OCI-LY7 (cell line): ENCODE measurements at regions not wholly inside any gene's neighbourhood (a gene's known extent, or its start where the extent isn't known, plus 50 kb on each side); places are given as distances from the start of the nearest gene placed in this dataset.

Experiments
- BruUV-seq: library from RNA; stranded (reverse); fragments of 400-500 nt; replicated peaks from 2 replicates; lab custom pipeline; 2021; lab: Mats Ljungman, UMichigan
- CTCF ChIA-PET: fragments of 300-600 bp; sonication (Branson Sonifier 250); formaldehyde crosslinking; loops from one replicate; lab custom pipeline; 2022; ENCODE audit warnings: antibody characterized with exemption; ENCODE audit not compliant: unreplicated experiment; lab: Charles Lee
- POLR2A ChIA-PET: fragments of 300-600 bp; sonication (Branson Sonifier 250); formaldehyde crosslinking; loops from one replicate; lab custom pipeline; 2022; ENCODE audit warnings: antibody characterized with exemption; lab: Charles Lee
- DNase-seq: peaks from one replicate; pipeline ENCODE4 v3.0.0-alpha.2; 2015; ENCODE audit warnings: low spot score
- H2AFZ ChIP-seq: fragments of 200-600 bp; sonication (generic), shearing (Covaris generic); 2 replicates; pipeline ENCODE4 v1.6.1; 2014; ENCODE audit warnings: mild to moderate bottlenecking, antibody characterized with exemption, low read length, moderate library complexity
- H3K27ac ChIP-seq: fragments of 200-600 bp; sonication (generic); 2 replicates; pipeline ENCODE4 v1.5.1; 2014; ENCODE audit warnings: mixed run types, low read depth, mild to moderate bottlenecking, moderate library complexity, low read length, inconsistent platforms; ENCODE audit not compliant: poor library complexity, severe bottlenecking
- H3K36me3 ChIP-seq: fragments of 200-600 bp; sonication (generic); 2 replicates; pipeline ENCODE4 v1.6.1; 2014; ENCODE audit warnings: mild to moderate bottlenecking, antibody characterized with exemption, low read length, moderate library complexity, mixed read lengths; ENCODE audit not compliant: insufficient read depth
- H3K4me1 ChIP-seq: fragments of 200-600 bp; sonication (generic); 2 replicates; pipeline ENCODE4 v1.5.1; 2014; ENCODE audit warnings: mild to moderate bottlenecking, low read length; ENCODE audit not compliant: insufficient read depth, poor library complexity, severe bottlenecking
- H3K4me2 ChIP-seq: fragments of 200-600 bp; sonication (generic); 2 replicates; pipeline ENCODE4 v1.6.1; 2014; ENCODE audit warnings: mild to moderate bottlenecking, low read length
- H3K4me3 ChIP-seq: fragments of 200-600 bp; sonication (generic); 2 replicates; pipeline ENCODE4 v1.5.1; 2014; ENCODE audit warnings: mild to moderate bottlenecking, low read depth, low read length; ENCODE audit not compliant: poor library complexity, severe bottlenecking
- H3K79me2 ChIP-seq: fragments of 200-600 bp; sonication (generic); 2 replicates; pipeline ENCODE4 v1.6.1; 2016; ENCODE audit warnings: low read depth, mild to moderate bottlenecking, low read length, moderate library complexity, mixed read lengths; ENCODE audit not compliant: insufficient read depth
- H3K9me2 ChIP-seq: fragments of 200-600 bp; sonication (generic); 2 replicates; pipeline ENCODE4 v1.6.1; 2016; ENCODE audit warnings: mild to moderate bottlenecking, low read length, mixed read lengths; ENCODE audit not compliant: insufficient read depth
- H3K9me3 ChIP-seq: fragments of 200-600 bp; sonication (generic); 2 replicates; pipeline ENCODE4 v1.6.1; 2014; ENCODE audit warnings: mild to moderate bottlenecking, mixed run types, low read length, mixed read lengths
- H4K20me1 ChIP-seq: fragments of 200-600 bp; sonication (generic); 2 replicates; pipeline ENCODE4 v1.6.1; 2014; ENCODE audit warnings: mild to moderate bottlenecking, antibody characterized with exemption, low read length, moderate library complexity, mixed read lengths; ENCODE audit not compliant: insufficient read depth
- EZH2phosphoT487 ChIP-seq: fragments of 200-600 bp; sonication (generic); IDR thresholded peaks from 2 replicates; pipeline ENCODE4 v1.6.1; 2018; ENCODE audit warnings: low read depth, borderline replicate concordance, mild to moderate bottlenecking, mixed run types, antibody characterized with exemption, low read length, moderate library complexity, mixed read lengths
- intact Hi-C: fragments of 100-400 bp; cut with micrococcal nuclease; formaldehyde crosslinking; loops from one replicate; pipeline ENCODE4 v1.10.0; 2022; ENCODE audit not compliant: unreplicated experiment
- TF ChIP-seq, protein P1 (sequence below): fragments of 200-600 bp; sonication (generic); conservative IDR thresholded peaks from 2 replicates; pipeline ENCODE4 v1.5.1; 2014; ENCODE audit warnings: mild to moderate bottlenecking, antibody characterized with exemption, low read length, moderate library complexity, mixed read lengths

DNA sequence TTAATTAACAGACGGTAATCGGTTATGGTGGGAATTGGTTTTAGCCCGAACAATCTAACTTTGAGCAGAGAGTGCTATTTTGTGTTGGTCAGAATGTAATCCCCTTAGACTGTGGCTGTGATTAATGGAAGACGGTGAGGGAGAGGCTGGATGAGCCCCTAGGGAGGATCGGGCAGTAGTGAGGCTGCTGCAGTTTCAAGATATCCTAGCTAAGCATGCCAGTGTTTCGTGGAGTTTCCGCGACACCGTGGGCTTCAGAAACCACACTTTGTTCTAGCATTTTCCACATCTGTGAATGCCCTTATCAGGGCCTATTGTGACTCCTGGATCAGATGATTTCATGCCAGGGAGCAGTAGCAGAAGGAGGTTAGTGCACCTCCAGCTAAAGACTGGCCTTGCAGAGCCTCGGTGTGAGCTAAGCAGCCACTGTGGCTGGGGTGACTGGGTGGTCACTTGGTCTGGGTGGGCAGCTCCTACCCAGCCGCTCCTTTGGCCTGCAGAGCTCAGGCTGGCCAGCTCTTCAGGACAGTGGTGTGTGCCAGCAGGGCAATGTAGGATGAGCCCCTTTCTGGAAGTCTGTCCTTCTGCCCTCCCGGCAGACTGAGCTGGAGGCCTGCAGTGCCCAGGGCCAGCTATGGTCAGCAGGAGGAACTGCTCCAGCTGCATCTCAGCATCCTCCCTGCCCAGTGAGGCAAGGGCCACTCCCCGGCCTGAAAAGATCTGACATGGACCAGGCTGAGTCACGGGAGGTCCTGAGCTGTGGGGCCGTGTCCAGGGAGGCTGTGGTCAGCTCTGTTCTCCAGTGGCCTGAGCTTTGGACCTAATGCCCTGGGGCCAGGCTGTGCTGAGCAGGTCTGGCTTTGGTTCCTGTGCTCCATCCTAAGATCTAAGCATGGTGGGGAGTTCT lies 142.6 kb upstream of the GPC1 start:
- BruUV-seq: no TSS peak
- Histone ChIP-seq H2AFZ (no peak overlapping the region), H3K9me2 (no peaks in the 10 kb centered on the region), H4K20me1 (no peaks in the 10 kb centered on the region), H3K9me3 (no peaks in the 10 kb centered on the region), H3K79me2 (no peaks in the 10 kb centered on the region), H3K4me2 (no peak overlapping the region), H3K4me3 (no peak overlapping the region), H3K36me3 (no peaks in the 10 kb centered on the region), H3K4me1 (no peaks in the 10 kb centered on the region), H3K27ac (no peak overlapping the region)
- TF ChIP-seq, protein P1, sequence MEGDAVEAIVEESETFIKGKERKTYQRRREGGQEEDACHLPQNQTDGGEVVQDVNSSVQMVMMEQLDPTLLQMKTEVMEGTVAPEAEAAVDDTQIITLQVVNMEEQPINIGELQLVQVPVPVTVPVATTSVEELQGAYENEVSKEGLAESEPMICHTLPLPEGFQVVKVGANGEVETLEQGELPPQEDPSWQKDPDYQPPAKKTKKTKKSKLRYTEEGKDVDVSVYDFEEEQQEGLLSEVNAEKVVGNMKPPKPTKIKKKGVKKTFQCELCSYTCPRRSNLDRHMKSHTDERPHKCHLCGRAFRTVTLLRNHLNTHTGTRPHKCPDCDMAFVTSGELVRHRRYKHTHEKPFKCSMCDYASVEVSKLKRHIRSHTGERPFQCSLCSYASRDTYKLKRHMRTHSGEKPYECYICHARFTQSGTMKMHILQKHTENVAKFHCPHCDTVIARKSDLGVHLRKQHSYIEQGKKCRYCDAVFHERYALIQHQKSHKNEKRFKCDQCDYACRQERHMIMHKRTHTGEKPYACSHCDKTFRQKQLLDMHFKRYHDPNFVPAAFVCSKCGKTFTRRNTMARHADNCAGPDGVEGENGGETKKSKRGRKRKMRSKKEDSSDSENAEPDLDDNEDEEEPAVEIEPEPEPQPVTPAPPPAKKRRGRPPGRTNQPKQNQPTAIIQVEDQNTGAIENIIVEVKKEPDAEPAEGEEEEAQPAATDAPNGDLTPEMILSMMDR: no peak
- TF ChIP-seq EZH2phosphoT487: no peak
- DNase-seq: no peak
- intact Hi-C loops: no loop called here
- CTCF ChIA-PET: no interaction called here
- POLR2A ChIA-PET: interaction anchor here (0.6 kb wide), 1 partner anchor 526 kb away, joined by 5 read pairs; no protein-coding TSS in a partner anchor

DNA sequence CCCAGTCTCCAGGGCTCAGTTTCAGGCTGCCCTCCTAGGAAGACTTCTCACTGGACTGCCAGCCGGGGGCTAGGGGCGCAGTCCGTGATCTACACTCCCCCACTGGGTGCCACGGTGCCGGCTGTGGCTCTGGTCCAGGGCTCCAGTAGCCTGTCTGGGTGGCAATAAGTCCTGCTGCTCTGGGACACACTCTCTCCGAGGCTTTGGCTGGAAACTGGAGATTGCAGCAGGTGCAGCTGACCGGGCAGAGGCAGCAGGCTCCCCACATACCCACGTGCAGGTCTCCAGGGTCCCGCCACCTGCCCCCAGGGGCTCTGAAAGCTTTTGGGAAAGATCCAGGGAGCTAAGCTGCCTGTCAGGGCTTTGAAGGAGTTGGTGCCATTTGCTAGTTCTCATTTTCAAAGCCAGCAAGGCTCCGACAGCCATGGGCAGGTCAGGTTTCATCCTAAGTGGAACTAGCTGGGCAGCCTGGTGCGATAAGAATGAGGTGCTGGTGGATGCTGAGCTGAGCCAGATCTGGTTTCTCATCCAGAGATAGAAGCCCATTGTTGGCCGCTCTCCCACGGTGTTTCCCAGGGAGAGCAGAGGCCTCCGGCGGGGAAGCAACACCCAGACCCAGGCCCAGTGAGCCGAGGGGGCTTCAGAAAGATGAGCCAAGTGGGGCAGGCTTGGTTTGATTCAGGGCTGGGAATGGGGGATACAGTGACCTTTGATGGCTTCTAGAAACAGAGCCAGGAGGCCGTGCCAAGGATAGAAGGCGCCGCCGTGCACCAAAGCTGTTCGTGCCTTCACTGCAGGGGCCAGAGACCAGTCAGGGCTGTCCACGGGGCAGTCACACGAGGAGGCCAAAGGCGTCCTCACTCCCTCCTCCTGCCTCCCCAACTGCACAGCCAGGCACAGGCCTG lies 141.7 kb upstream of the GPC1 start:
- Histone ChIP-seq H4K20me1 (no peaks in the 10 kb centered on the region), H3K27ac (no peak overlapping the region), H3K4me3 (no peak overlapping the region), H3K36me3 (no peaks in the 10 kb centered on the region), H2AFZ (no peak overlapping the region), H3K4me1 (no peaks in the 10 kb centered on the region), H3K4me2 (no peak overlapping the region), H3K9me3 (no peaks in the 10 kb centered on the region), H3K79me2 (no peaks in the 10 kb centered on the region), H3K9me2 (no peaks in the 10 kb centered on the region)
- CTCF ChIA-PET: no interaction called here
- POLR2A ChIA-PET: no interaction called here
- intact Hi-C loops: no loop called here
- TF ChIP-seq, protein P1: no peak
- no peak for TF ChIP-seq EZH2phosphoT487
- BruUV-seq: no TSS peak
- no peak for DNase-seq
